HG03575 (cell line): ENCODE measurements at regions not wholly inside any gene's neighbourhood (a gene's known extent, or its start where the extent isn't known, plus 50 kb on each side); places are given as distances from the start of the nearest gene placed in this dataset.
"Not testable (repeated sequence)": the region's sequence is repeated elsewhere in the genome, so short reads cannot be mapped to it uniquely, and the experiment has no call there.

Source experiments
- ATAC-seq: cut with Tn5 transposase; IDR thresholded peaks from one replicate; pipeline ENCODE4 v1.9.1; 2021; ENCODE audit not compliant: unreplicated experiment, insufficient number of reproducible peaks, low FRiP score; ENCODE audit errors: extremely low read depth

DNA sequence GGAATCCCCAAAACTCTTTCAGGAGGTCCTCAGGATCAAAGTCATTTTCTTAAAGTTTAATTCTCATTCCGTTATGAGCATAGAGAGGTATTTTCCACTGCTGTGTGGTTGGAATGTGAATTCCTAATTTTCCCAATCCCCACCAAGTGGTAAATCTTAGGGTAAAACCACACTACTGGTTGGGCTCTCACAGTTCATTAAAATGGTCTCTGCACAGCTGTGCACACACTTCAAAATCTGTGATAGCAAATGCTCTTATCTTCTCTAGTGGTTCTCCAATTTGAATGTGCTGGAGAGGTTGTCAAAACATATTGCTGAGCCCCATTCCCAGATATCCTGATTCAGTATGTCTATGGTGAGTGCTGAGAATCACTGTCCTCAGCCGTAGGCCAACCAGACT is 189.1 kb downstream of the BMP4 start:
- ATAC-seq, result no peak

DNA sequence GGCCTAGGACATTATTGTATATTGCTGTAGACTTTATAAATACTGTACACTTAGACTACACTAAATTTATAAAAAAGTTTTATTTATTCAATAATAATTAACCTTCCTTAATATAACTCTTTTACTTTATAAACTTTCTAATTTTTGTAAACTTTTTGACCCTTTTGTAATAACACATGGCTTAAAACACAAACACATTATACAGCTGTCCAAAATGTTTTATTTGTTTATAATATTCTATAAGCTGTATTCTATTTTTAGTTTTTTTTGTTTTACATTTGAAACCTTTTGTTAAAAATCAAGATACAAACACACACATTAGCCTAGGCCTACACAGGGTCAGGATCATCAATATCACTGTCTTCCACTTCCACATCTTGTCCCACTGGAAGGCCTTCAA is 190.0 kb downstream of the BMP4 start:
- no peak for ATAC-seq

DNA sequence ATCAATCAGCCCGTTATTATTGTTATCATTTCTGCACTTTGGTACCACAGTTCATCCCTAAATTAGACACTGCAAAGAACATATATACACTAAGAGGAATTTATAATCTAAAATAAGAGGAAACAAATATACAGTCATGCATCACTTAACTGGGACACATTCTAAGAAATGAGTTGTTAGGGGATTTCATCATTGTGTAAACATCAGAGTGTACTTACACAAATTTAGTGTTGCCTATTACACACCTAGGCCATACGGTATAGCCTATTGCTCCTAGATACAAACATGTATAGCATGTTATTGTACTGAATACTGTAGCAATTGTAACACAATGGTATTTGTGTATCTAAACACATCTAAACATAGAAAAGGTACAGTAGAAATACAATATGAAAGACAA is 190.5 kb downstream of the BMP4 start:
- ATAC-seq, result no peak

DNA sequence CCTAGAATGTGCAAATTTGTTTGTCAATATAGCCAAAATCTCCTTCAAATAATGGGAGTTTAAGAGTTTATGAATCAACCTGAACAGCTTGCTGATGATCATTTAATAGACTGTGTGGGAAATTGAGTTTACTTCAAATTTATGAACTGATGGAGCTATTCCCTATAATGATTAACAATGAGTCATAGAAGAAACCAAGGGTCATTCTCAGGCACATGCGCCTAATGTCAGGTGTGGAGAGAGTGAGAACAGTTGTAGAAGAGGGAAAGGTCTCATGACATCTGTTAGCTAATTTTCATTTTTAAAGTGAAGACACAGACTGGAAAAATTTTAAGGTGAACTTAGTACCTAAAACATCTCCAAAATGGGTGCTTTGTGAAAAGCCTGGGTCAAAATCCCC is 191.8 kb downstream of the BMP4 start:
- no peak for ATAC-seq

DNA sequence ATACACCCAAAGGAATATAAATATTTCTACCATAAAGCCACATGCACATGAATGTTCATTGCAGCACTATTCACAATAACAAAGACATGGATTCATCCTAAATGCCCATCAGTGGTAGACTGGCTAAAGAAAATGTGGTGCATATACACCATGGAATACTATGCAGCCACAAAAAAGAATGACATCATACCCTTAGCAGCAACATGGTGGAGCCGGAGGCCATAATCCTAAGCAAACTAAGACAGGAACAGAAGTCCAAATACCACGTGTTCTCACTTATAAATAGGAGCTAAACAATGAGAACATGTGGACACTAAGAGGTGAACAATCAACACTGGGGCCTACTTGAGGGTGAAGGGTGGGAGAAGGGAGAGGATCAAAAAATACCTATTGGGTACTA is 198.5 kb downstream of the BMP4 start:
- no peak for ATAC-seq

DNA sequence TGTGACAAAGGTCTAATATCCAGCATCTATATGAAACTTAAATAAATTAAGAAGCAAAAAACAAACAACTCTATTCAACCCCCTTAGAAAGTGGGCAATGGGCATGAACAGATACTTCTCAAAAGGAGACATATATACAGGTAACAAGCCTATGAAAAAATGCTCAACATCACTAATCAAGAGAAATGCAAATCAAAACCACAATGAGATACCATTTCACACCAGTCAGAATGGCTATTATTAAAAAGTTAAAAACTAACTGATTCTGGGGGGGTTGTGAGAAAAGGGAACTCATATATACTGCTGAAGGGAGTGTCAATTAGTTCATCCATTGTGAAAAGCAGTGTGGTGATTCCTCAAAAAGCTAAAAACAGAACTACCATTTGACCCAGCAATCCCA is 198.9 kb downstream of the BMP4 start:
- ATAC-seq, result no peak

DNA sequence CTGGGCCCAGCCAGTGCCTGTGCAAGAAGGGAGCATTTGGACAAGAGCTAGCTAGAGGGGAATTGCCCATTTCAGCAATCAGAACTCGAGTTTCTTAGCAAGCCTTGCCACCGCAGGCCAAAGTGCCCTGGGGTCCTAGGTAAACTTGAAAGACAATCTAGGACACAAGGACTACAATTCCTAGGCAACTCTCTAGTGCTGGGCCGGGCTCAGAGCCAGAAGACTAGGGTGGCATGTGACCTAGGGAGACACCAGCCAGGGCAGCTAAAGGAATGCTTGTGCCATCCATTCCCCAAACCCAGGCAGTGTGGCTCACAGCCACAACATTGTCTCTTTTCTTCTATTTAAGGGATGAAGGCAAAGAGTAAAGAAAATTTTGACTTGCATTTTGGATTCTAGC is 205.0 kb downstream of the BMP4 start:
- ATAC-seq, result no peak

DNA sequence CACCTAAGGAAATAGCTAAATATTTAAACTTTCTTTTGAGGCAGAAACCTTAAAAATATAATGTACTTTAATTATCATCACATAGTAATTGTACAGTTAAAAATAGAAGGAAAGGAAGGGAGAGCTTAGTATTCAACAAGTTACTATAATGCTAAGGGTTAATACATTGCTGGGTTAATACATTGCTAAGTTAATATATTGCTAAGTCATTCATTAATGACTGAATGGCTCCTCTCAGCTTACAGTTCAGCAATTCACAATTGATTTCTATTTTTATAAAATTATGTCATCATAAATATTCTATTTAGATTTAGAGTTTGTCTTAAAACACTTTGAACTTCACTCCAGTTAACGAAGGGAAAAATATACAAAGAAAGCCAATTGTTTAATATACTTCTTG is 207.9 kb downstream of the BMP4 start:
- ATAC-seq, result no peak

DNA sequence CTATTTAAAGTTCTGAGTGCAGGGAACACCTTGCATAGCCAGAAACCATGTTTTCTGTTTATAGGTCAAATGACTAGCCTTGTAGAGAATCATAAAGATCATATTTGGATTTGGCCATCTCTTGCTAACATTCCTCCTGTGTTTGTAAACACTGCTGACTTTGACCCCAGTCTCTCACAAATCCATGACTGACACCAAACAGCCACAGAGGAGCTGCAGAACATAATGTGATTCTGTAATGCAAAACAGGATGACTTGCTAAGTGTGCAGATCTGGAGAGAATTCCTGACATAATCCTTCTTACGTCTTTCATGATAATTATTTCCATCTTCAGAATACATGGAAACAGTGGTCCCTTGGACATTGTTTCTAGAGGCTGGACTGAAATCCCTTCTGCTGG is 211.8 kb downstream of the BMP4 start:
- ATAC-seq, result no peak

DNA sequence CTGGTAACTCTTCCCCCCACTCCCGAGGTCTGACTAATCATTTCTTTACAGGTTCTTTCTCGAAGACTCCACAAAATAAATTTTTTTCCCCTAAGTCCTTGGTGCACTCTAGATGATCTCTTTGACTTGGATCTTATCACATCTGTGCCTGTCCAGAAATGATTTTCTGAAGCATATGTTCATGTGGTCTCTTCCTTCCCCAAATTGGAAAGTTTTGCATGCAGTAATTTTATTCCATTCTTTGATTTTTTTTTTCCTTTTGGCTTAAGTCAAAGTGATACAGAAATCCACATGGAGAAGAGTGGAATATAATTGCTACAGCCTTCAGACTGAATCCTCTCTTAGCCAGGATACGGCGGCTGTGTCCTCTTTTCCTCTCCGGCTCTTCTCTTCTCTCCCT is 213.3 kb downstream of the BMP4 start:
- no peak for ATAC-seq

DNA sequence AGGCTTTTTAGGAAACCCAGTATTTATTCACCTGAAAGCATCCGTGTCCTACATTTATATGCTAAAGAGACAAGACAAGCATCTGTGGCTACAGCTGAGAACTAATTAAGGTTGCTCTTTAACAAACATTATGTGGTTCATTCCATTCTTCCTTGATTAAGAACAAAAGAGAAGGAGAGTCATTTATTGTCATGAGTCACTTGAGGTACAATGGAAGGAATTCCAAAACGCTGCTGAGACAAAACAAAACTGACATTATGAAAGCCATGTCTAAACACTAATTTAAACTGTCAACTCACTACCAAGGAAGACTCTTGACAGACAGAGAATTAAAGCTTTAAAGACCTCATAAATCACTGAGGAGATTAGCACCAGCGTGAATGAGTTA is 214.4 kb downstream of the BMP4 start:
- ATAC-seq, result no peak

DNA sequence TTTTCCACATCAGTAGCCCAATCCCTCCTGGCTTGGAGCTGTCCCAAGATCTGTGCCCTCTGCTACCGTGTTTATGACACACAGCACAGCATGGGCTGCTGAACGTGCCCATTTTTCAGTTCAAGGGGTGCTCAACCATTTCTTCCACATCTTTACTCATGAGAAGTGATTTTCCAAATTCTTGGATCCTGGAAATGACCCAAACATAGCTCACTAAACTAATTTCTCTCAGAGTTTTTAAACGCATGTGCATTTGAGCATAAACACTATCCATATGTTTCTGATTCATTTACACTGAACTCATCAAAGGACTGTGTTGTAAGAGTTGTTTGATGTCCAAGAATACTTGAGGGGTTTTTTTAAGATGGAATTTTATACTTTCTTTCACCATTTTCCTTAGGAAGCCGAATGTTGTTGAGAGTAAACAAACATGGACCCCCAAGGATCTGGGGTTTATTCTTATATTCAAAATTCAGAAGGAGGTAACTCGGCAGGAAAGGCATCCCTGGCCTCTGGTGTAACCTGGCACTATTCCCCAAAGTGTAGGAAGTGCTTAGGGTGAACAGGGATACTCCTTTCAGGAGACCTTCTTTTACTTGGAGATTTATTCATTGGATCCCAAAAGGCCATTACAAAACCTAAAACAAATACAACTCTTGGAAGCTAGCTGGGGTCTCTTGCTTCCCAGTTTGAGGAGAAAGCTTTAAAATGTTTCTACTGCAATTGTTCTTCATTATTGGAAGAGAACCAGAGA is 215.0 kb downstream of the BMP4 start:
- no peak for ATAC-seq

DNA sequence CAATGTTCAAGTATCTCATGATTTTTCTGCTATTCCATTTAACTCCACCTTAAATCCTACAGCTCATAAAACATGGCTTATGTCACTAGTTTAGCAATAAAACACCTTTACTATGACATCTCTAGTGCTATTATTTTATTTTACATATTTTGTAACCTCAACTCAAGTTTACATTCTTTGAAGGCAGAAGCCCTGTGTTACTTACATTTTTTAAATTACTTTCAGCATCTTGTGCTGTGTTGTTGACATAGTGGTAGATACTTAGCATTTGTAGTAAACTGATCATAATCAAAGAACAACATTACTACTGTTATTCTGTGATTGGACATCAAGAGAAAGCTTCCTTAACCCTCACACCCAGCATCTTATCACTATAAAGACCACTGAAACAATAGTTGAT is 216.1 kb downstream of the BMP4 start:
- no peak for ATAC-seq

DNA sequence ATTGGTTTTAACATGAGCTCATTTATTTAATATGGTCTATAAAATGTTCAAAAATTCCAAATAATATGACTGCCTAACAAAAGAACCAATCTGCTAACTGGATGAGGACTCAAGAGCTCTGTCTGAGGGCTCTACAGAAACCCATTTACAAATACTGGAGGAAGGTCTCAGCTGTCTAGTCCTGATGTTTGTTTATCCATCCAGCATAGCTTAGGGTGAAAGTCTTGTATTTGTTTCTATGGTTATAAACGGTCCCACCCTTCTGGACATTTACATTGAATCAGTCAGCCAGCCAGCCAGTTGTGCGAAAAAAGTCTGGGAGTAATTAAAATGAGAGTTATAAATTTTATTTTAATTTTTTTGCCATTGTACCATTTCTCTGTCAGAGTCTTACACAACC is 220.7 kb downstream of the BMP4 start:
- no peak for ATAC-seq

DNA sequence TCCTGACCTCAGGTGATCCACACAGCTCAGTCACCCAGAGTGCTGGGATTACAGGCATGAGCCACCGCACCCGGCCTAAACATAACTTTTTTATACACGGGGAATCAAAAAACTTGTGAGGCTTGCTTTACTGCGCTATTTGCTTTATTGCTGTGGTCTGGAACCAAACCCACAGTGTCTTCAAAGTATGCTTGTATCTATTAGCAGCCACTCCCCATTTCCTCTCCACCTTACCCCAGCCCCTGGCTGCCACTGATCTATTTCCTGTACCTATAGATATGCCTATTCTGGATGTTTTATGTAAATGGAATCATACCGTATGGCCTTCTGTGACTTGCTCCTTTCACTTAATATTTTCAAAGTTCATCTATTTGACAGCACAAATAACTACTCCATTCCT is 233.4 kb downstream of the BMP4 start:
- no peak for ATAC-seq

DNA sequence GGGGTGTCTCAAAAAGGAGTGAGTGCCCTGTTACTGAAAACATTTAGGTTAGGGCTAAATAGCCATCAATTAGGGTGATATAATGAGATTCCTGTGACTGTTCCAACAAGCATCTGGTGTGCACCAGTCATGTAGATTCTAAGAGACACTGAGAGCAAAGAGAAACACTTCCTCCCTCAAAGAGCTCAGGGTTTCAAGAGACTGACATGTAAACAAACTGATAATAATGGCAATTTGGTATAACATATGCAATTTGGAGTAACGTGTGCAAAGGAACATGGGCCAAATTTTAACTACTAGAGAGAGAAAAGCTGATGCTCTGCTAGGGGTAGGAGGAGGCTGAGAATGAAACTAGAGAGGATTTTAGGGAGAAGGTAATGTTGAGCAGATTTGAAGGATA is 237.1 kb downstream of the BMP4 start:
- ATAC-seq, result no peak

DNA sequence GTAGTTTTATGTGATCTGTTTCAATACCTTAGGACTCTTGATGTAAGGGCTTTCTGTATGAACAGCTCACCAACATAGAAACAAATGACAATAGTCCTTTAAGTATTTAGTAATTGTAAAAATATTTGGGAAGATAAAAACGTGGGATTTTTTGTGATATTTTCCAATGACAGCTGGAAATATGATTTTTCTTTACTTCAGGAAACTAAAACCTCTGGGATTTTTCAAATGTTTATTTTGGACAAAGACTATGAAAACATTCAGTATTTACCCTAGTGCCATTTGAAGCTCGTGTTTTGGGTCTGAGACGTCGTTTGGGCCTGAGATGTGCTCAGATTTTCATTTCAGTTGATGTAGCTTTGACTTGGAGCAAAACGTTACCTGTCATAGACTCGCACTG is 240.0 kb downstream of the BMP4 start:
- ATAC-seq, result no peak

DNA sequence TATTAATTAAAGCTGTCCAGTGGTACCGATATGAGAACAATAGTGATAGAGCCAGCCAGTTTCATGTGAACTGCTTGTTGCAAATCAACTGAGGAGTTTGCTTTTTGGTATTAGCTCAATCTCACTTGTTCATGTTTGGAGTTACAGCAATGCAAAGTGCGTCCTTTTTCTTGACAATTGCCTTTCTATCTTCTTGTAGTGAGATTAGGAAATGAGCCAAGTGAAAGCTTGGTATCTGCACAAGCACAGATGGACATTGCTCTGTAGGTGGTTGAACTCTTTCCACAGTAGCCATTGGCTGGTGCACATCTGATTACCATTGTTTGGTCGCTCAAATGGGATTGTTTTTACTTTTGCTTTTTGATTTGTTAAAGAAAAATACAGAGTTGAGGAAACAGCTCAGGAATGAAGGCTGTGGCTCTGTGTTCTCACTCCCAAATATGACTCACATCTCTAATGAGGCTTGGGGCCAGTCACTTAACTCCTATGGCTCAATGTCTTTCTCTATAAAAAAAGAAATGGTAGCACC is 241.4 kb downstream of the BMP4 start:
- ATAC-seq, result no peak

DNA sequence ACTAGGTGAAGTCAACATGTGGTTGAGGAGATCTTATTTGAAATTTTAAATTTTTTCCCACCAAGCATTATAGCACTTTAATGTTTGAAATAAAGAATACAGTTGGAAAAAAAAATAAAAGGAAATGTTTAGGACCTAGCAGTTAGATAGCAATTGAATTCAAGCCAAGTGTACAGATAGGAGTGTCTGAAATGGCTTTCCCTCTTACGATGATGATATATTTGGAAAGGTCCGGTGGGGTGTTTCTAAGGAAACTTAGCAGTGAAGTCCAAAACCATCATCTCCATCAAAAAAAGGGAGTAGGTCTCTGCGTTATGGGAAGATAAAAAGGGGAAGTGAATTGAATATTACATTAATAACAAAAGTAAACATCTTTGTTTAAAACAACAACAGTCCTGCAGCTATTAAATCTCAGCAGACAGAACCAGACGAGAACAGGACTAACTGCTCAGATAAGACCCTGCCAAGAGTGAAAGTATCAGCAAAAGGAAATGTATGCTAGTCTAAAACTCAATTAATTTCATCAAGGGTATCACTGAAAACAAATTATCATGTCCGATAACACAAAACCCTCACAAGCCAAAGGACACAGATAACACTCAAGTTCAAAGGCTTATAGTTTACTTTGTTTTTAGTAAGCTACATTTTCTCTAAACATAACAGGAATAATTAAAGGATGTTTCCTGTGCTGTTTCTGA is 242.0 kb downstream of the BMP4 start:
- no peak for ATAC-seq

DNA sequence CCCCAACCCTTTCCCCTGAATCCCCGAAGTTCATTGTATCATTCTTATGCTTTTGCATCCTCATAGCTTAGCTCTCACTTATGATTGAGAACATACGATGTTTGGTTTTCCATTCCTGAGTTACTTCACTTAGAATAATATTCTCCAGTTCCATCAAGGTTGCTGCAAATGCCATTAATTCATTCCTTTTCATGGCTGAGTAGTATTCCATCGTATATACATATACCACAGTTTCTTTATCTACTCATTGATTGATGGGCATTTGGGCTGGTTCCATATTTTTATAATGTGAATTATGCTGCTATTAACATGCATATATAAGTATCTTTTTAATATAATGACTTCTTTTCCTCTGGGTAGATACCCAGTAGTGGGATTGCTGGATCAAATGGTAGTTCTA is 243.7 kb downstream of the BMP4 start:
- not testable (repeated sequence) for ATAC-seq

DNA sequence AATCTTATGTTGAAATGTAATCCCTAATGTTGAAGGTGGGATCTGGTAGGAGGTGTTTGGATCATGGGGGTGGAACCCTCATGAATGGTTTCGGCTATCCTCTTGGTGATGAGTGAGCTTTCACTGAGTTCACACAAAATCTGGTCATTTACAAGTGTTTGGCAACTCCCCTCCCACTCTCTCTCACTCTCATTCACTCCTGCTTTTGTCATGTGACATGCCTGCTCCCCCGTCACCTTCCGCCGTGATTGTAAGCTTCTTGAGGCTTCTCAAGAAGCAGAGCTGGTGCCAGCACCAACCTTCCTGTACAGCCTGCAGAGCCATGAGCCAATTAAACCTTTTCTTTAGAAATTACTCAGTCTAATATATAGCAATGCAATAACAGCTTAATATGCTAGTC is 245.4 kb downstream of the BMP4 start:
- ATAC-seq, result no peak
